NCI-H1417 (cell line): ENCODE measurements at regions not wholly inside any gene's neighbourhood (a gene's known extent, or its start where the extent isn't known, plus 50 kb on each side); places are given as distances from the start of the nearest gene placed in this dataset.
"Not testable (repeated sequence)": the region's sequence is repeated elsewhere in the genome, so short reads cannot be mapped to it uniquely, and the experiment has no call there.

Source experiments
- DNase-seq, 3 experiments: peaks; one replicate each; lab custom pipeline; 2025; lab: John Stamatoyannopoulos, UW

DNA sequence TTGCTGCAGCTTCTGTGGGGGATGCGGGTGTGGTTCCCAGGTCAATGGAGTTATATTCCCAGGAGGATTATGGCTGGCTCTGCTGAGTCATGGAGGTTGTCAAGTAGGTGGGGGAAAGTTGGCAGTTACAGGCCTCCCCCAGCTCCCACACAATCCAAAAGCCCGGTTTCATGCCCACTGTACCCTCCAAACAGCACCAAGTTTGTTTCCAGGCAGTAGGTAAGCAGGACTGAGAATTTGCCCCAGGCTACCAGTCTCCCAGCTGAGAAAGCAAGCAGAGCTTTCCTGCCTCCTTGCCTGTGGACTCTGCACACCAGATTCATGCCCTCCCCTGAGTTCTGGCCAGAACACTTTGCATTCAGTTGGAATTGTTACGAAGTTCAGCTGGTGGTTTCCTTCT, 578.2 kb downstream of the MEI4 start:
- no peak for DNase-seq

DNA sequence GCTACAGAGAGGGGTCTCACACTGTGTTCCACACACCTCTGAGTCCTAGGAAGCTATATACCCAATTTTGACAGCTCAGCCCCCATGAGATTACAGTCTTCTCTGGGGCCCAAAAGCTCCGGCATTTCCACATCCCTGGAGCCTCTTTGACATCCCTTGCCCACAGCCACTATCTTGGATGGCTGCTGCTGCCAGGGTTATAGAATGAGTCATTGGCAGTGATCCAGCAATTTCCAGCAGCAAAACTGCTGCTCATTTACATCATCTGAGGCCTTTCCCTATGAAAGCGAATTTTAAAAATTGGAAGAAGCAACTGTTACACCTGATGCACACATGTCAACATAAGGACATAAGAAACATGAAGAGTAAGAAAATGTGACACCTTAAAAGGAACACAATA, 590.7 kb downstream of the MEI4 start:
- DNase-seq, result no peak

DNA sequence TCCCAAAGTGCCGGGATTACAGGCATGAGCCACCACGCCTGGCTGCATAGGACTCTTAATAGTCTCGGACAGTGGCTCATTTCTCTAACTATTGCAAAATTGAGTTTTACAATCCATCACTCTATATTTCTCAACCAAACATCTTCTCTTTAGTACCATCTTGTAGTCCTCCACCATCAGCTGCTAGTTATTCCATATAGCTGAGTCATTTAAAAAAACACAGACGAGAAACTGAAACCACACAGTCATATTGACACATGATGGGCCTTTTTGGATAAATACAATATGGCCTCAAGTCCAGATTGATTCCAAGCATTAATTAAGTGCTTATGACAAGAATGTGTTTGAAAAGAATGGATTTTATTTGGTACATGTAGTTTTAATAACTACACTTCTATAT, 599.1 kb downstream of the MEI4 start:
- DNase-seq, result no peak

DNA sequence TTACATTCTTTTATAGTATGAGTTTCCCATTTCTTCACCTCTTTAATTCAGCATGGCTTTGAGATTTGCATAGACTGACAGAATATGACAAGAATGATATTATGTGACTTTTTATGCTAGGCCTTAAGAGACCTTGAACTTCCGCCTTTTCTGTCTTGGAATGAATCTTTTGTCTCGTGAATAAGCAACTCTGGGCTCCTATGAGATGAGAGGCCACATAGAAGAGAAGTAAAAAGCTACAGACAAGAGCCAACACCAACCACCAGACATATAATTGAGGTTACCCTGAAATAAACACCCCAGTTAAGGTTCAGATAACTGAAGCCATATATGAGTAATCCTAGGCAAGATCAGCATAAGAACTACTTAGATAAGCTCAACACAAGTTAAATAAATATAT, 600.8 kb downstream of the MEI4 start:
- DNase-seq, result no peak

DNA sequence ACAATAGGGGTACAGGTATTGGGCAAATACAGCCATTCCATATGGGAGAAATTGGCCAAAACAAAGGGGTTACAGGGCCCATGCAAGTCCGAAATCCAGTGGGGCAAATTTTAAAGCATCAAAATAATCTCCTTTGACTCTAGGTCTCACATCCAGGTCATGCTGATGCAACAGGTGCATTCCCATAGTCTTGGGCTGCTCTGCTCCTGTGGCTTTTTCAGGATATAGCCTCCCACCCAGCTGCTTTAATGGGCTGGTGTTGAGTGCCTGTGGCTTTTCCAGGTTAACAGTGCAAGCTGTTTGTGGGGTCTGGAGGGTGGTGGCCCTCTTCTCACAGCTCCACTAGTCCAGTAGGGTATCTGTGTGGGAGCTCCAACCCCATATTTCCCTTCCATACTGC, 607.1 kb downstream of the MEI4 start:
- DNase-seq, result no peak

DNA sequence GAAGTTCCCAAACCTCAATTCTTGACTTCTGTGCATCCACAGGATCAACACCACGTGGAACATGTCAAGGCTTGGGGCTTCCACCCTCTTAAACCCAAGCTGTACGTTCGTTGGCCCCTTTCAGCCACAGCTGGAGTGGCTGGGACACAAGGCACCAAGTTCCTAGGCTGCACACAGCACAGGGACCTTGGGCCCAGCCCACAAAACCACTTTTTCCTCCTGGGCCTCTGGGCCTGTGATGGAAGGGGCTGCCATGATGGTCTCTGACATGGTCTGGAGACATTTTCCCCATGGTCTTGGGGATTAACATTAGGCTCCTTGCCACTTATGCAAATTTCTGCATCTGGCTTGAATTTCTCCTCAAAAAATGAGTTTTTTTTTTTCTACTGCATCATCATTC, 606.9 kb upstream of the IRAK1BP1 start:
- not testable (repeated sequence) for DNase-seq

DNA sequence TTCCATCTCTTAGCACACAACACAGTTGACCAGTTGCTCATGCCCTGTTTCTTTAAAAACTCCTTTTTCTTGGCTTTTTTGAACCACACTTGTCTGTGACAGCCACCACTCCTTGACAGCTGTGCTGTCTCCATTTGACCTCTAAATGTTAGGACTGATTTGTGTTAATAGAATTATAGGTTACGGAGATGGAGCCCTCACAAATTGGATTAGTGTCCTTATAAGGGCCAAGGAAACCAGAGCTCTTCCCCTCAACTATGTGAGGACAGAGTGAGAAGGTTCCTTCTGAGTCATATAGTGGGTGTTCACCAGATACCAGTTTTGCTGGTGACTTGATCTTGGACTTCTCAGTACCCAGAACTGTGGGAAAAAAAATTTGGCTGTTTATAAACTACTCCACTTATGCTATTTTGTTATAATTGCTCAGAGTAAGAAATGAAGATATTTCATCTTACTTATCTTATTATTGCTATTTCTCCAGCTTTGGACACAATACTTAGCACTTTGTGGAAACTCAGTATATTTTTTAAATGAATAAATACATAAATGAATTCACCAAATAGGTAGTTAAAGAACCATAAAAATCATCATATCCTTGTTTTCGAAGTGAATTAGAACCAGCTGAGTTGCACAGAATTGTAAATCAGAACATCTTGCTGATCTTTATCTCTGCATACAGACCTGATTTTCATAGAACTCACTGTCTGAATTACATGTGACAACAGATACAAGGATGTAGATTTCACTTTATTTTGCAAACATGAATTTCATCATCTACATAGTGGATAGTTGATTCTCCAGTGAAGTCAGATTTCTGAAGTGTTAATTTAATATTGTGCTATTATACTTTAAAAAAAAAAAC, 598.5 kb upstream of the IRAK1BP1 start:
- no peak for DNase-seq

DNA sequence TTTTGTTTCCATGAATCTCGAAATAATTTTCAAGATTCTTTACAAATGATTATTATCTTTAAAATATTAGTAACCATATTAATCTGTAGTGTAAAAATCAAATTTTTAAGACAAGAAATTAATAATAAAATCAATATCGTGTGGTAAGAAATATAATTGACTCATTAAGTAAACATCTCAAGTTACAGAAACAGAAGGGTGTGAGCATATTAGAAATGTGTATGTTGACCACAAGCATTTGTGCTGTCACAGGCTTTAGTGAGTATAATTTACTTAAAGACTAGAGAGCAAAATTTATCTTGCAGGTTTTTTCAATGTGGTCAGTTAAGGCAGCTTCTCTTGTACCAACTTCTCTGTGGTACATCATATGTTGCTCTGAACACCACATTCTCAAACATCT, 566.5 kb upstream of the IRAK1BP1 start:
- peak in 1 of 3 experiments; percentile 40 for DNase-seq

DNA sequence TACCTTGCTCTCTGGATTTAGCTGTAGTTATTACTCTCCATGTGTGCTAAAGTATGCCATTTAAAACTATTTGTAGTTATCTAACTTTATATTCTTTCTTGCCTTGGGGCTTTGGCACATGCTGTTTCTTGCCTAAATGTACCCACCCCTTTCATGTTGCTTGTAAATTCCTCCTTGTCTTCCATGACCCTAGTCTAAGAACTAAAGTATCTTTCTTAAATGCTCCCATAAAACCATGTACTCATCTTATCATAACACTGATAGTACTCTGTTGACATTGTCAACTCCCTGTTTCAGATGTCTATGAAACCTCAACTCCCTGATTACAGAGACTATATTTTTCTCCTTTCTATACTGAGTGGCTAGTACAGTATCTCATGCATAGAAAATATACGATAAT, 564.9 kb upstream of the IRAK1BP1 start:
- no peak for DNase-seq

DNA sequence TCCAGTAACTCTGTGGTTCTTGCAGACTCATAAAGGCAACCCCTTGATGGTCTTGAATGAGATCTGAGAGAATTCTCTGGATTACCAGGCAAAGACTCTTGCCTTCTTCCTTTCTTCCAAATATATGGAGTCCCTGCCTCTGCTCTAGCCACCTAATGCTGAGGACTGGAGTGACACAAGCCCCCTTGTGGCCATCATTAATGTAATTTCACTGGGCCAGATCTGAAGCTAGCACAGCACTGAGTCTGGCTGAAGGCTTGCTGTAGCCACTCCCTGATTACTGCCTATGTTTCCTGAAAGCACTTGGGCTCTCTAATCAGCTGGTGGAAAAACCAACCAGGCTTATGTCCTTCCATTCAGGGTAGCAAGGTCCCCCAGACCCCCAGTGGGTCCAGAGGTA, 559.3 kb upstream of the IRAK1BP1 start:
- DNase-seq, result peak in 1 of 3 experiments; percentile 2

DNA sequence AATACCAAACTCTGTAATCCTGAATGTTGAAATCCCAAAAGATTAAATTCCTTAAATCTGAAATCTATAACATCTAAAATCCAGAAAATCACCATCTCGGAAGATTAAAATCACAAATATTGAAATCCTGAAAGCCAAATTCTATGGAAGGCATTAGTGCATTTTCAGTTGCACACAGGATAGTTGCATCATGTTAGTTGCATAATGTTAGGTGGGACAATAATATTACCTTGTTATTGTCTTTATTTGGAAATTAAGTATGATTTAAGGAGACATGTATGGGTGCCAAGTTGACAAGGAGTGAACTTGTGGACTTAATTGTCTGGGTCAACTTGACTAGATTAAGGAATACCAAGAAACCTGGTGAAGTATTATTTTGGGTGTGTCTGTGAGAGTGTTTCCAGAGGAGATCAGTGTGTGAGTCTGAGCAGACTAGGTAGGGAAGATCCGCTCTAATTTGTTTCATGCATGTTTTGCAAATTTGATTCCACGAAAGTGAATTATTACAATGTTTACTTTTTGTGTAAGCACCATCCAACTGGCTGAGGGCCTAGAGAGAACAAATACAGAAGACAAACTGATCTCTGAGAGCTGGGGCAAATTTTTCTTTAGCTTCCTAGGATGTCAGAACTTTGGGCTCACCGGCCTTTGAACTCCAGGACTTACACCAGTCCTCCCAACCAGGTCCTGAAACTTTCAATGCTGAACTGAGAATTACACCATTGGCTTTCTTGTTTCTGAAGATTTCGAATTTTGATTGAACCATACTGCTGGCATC, 545.1 kb upstream of the IRAK1BP1 start:
- no peak for DNase-seq

DNA sequence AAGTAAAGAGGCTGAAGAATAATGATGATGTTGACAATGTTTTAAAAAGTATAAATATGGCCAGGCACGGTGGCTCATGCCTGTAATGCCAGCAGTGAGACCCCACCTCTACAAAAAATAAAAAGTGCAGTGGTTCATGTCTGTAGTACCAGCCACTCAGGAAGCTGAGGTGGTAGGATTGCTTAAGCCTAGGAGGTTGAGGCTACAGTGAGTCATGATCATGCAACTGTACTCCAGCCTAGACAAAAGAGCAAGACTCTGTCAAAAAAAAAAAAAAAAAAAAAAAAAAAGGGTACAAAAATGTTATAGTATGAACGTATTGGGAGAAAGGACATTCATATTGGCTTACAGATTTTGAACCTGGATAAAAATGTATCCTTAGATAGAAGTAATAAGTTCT, 543.1 kb upstream of the IRAK1BP1 start:
- DNase-seq, result no peak

DNA sequence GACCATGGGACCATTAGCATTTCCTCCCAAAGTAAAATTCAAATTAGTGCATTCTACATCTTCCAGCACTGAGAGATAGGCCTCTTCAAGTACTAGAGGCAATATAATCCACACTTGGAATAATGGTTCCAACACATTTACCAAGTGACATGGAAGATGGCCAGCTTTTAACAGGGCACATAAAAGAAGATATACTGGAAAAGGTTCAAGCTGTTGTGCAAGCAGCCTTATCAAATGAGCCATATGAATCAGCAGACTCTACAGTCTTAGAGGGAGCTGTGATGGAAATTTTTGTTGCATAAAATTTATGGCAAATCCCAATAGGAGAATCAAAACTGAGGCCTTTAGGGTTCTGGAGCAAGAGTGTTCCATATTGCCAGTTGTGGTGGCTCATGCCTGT, 526.6 kb upstream of the IRAK1BP1 start:
- no peak for DNase-seq

DNA sequence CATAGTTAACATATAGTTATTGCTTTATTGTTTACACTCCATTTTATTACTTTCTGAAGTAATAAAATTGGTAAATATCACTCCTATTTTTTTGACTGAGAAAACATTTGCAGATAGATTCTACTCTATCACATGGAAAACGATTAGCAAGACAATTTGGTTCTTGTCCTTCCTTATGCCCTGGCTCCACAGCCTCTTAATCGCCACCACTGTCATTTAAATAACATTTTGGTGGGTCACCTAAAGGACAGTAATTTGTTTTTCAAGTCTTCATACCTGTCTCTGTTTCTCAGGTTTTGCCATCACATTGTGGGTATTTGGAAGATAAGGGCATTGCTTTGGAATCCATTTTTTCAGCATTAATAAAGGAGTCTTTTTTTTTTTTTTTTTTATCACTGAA, 521.5 kb upstream of the IRAK1BP1 start:
- no peak for DNase-seq

DNA sequence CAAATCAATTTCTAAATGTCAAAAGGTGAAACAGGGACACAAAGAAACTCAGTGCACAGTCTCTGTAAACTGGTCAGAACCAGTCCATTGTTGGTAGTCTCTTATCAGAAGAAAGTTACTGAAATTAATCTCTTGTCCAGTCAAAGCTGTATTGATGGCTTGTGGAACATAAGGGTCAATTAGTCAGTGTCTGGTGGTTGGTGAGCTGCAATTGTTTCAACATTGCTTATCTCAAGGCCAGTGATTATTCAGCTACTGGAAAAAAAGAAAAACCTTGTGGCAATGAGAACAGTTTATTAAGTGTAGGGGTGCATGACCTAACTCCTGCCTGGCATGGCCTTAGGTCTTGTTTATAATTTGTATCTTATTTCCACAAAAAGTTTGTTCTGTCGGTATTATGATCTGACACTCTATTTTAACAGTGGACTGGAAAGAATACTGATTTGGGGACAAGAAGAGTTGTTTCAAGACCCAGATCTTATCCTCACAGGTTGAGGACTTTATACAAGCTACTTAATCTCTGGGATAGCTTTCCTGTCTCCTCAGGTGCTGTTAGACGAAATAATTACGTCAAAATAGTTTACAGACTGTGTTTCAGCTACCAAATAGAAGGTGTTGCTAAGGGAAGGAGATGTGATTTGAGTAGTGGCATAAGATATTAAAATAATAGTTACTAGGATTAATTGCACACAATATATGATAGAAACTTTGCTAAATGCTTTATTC, 520.0 kb upstream of the IRAK1BP1 start:
- DNase-seq, result no peak

DNA sequence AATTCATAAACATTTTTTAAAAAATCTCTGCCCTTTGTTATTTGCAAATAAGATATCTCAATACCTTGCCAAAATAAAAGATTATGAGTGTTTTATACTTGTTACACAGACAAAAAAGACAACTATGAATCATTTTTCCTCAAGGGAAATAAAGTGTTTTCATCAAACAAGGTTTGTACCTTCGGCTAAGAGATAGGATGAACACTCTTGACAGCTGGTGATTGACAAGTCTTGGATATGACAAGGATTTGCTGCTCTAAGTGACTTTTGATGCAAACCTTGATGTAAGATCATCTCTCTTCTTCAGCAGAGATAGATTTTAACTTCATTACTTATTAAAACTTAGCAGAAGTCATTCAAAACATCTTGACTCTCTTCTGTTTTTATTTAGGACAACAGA, 514.3 kb upstream of the IRAK1BP1 start:
- DNase-seq, result no peak

DNA sequence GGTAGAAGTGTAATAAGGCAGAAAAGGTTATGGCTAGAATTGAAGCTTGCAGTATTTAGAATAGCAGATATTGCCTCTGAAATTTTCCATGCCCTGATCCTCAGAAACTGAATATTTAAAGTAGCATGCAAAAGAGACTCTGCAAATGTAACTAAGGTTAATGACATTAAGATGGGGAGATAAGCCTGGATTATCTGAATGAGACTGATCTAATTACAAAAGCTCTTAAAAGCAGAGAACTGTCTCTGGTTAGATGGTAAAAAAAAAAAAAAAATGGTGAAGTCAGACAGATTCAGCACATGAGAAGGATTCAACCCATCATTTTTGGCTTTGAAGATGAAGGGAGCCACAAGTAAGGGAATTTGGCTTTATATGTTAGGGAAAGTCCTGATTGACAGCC, 503.7 kb upstream of the IRAK1BP1 start:
- DNase-seq, result no peak

DNA sequence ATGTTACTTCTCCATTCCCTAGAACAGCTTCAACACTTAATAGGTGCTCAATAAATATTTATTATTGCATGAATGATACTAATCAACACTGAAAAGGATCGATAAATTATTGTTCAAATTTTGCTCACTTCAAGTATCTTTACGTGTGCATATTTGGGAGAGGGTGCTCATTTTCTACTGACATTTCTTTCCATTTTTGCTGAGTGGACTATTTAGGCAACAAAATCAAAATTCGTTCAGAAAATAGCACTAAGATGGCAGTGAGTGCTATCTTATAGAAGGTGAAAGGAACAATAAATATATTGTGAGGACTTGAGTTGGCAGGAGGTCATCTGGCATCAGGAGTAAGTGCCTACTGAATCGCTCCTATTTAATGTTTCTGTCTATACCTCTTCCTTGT, 501.9 kb upstream of the IRAK1BP1 start:
- DNase-seq, result no peak

DNA sequence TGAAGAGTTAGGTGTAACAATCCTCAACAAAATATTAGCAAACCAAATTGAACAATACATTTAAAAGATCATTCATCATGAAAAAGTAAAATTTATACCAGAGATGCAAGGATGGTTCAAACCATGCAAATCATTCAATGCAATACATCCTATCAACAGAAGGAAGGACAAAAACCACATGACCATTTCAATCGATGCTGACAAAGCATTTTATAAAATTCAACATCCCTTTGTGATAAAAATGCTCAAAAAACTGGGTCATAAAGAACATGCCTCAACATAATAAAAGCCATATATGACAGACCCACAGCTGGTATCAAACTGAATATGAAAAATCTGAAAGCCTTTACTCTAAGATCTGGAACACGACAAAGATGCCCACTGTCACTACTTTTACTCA, 490.3 kb upstream of the IRAK1BP1 start:
- no peak for DNase-seq

DNA sequence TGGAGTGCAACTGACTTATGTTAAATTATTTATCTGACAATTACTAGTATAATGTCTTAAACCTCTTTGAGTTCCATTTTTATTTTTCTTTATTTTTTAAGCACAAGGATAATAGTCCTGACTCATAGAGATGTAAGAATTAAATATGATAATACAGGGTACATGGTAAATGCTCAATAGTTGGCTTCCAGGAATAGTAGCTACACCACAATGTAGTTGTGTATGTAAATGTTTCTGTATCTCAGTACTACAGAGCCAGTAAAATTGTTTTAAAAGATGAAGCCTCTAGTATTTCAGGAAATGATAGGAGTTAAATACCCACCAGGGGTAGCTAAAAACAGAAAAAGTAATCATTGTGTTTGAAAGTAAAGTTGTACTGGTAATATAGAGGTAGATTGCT, 487.4 kb upstream of the IRAK1BP1 start:
- no peak for DNase-seq

DNA sequence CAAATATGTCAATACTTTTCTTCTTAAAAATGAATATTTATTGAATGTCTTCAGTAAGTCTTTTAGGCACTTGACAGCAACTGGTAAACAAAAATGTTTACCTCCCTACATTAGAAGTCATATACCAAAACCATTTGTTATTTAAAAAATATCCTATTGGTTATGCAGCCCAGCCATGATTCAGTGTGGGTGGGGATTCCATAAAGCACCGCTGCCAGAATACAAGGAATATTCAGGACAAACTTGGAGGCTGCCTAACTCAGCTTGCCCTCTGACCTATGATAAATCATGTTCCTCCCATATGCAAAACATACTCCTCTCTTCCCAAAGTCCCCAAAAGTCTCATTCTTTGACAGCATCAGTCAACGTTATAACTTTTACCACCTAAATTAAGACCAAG, 486.8 kb upstream of the IRAK1BP1 start:
- DNase-seq, result no peak

DNA sequence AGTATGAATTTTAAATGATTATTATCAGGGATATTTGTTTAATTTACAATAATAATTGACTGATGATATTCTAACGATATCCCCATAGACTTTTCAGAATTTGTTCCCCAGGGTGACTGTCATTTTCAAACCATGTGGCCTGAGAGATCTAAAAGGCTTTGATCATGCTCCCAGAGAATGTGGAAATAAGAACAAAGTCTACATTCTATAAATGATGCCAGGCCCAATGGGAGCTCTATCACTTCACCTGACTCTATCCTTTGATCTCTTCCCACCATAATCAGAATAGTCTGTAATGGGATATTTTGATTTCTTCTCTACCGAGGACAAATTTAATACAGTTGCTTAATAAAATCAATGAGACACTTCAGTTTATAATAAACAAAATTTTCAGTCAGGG, 483.4 kb upstream of the IRAK1BP1 start:
- no peak for DNase-seq

DNA sequence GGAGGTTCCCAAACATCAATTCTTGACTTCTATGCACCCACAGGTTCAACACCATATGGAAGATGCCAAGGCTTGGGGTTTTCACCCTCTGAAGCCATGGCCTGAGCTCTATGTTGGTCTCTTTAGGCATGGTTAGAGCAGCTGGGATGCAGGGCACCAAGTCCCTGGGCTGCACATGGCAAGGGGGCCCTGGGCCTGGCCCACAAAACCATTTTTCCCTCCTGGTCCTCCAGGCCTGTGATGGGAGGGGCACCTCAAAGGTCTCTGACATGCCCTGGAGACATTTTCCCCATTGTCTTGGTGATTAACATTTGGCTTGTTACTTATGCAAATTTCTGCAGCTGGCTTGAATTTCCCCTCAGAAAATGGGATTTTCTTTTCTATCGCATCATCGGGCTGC, 480.5 kb upstream of the IRAK1BP1 start:
- not testable (repeated sequence) for DNase-seq
